SK-N-MC (cell line): ENCODE measurements at regions not wholly inside any gene's neighbourhood (a gene's known extent, or its start where the extent isn't known, plus 50 kb on each side); places are given as distances from the start of the nearest gene placed in this dataset.
A peak's percentile ranks its signal among the peaks of the same experiment; 100 is the strongest.

ENCODE experiments used
- DNase-seq: peaks from one replicate; pipeline ENCODE4 v3.0.0-alpha.2; 2011; ENCODE audit warnings: low read depth, low spot score
- H3K27ac ChIP-seq: fragments of 200-600 bp; sonication (generic); 2 replicates; pipeline ENCODE4 v1.5.1; 2016; ENCODE audit warnings: mixed run types
- H3K36me3 ChIP-seq: fragments of 200-600 bp; sonication (generic); 2 replicates; pipeline ENCODE4 v1.6.1; 2017; ENCODE audit warnings: antibody characterized with exemption, low read length, mixed read lengths; ENCODE audit not compliant: insufficient read depth
- H3K4me3 ChIP-seq: fragments of 200-600 bp; sonication (generic); 2 replicates; pipeline ENCODE4 v1.5.1; 2016
- H3K9ac ChIP-seq: fragments of 200-600 bp; sonication (generic); 2 replicates; pipeline ENCODE4 v1.8.0; 2017; ENCODE audit warnings: mixed run types, mixed read lengths; ENCODE audit not compliant: insufficient read length
- H3K9me3 ChIP-seq: fragments of 200-600 bp; sonication (generic); 2 replicates; pipeline ENCODE4 v1.6.1; 2017; ENCODE audit warnings: low read depth, mild to moderate bottlenecking, antibody characterized with exemption, low read length, moderate library complexity, mixed read lengths
- EZH2 ChIP-seq: fragments of 200-600 bp; sonication (generic); IDR thresholded peaks from one replicate; pipeline ENCODE4 v1.6.1; 2017; ENCODE audit warnings: antibody characterized with exemption
- FOXP2 ChIP-seq: optimal IDR thresholded peaks from 2 replicates; pipeline ENCODE3; 2011; ENCODE audit warnings: mild to moderate bottlenecking, moderate library complexity; ENCODE audit not compliant: insufficient read depth; ENCODE audit errors: extremely low read length, control extremely low read depth
- POLR2AphosphoS5 ChIP-seq: IDR thresholded peaks from 2 replicates; pipeline ENCODE4 v1.6.1; 2012; ENCODE audit warnings: mild to moderate bottlenecking, low read depth, low read length, borderline replicate concordance

DNA sequence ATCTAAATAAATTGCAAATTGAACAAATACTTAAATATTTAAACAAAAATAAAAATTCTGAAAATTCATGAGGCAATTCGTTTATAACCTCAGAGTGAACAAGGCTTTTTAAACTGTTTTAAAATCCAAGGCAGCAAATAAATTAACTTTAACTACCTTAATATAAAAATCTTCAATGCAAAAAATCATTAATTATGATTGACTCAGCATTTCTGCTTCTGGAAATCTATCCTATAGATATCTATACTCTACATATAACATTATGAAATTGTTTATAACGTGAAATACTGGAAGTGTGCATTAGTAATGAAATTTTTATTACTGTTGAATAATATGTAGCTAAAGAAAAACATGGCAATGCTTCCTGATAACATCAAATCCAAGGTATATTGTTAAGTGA lies 92.4 kb downstream of the ADAMTS1 start:
- Histone ChIP-seq H3K9ac (no peak overlapping the region), H3K36me3 (no peaks in the 10 kb centered on the region), H3K27ac (no peak overlapping the region), H3K9me3 (no peaks in the 10 kb centered on the region), H3K4me3 (no peak overlapping the region)
- TF ChIP-seq POLR2AphosphoS5 (no peak), FOXP2 (no peak), EZH2 (no peak)
- no peak for DNase-seq

DNA sequence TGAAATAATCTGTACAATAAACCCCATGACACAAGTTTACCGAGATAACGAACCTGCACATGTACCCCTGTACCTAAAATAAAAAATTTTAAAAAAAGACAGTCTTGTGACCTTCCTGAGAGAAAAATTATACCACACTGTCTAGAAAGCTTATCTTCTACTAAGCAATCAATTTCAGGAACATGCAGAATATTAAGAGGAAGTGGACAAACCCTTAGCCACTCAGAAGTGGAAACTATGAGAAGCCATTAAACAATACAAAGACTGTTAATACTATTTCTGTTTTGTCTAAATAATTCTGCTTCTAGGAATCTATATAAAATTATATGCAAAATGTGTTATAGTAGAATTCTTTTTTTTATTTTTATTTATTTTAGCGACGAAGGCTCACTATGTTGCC lies 93.9 kb downstream of the ADAMTS1 start:
- Histone ChIP-seq H3K4me3 (no peak overlapping the region), H3K9me3 (no peaks in the 10 kb centered on the region), H3K9ac (no peak overlapping the region), H3K36me3 (no peaks in the 10 kb centered on the region), H3K27ac (no peak overlapping the region)
- TF ChIP-seq EZH2 (no peak), POLR2AphosphoS5 (no peak), FOXP2 (no peak)
- DNase-seq: no peak

DNA sequence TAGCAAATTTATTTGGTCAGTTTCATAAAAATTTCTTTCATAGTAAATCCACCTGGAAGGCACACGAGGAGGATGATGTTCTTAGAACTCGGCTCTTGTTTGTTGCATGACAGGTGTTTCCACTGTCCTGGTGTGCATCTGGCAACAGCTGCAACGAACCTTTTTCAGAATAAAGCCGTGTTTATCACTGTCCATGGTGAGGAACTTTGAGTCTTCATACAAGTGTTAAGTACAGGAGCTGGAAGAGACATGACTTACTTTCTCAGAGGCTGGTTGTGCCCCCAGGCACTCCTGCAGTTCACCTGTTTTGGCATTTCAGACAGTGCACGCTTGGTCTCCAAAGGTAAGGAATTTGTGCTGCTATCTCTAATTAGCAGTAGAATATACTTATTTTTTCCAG lies 97.1 kb downstream of the ADAMTS1 start:
- DNase-seq: no peak
- Histone ChIP-seq H3K9me3 (no peaks in the 10 kb centered on the region), H3K4me3 (no peak overlapping the region), H3K36me3 (no peaks in the 10 kb centered on the region), H3K27ac (no peak overlapping the region), H3K9ac (no peak overlapping the region)
- TF ChIP-seq EZH2 (no peak), FOXP2 (no peak), POLR2AphosphoS5 (no peak)

DNA sequence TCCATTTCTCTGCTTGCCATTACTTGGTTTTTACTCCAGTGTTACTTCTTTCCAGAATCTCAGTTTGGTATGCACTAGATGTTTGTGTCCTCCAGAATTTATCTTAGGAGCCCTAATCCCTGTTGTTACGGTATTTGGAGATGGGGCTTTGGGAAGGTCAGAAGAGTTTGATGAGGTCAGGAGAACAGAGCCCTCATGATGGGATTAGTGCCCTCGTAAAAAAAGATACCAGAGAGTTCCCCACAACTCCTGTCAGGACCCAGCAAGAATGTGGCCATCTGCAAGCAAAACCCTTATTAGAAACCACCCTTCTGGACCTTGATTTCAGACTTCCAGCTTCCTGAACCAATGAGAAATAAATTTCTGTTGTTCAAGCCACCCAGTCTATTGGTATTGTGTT lies 98.0 kb downstream of the ADAMTS1 start:
- Histone ChIP-seq H3K9ac (no peak overlapping the region), H3K27ac (no peak overlapping the region), H3K9me3 (no peaks in the 10 kb centered on the region), H3K4me3 (no peak overlapping the region), H3K36me3 (no peaks in the 10 kb centered on the region)
- no peak for DNase-seq
- TF ChIP-seq EZH2 (no peak), POLR2AphosphoS5 (no peak), FOXP2 (no peak)

DNA sequence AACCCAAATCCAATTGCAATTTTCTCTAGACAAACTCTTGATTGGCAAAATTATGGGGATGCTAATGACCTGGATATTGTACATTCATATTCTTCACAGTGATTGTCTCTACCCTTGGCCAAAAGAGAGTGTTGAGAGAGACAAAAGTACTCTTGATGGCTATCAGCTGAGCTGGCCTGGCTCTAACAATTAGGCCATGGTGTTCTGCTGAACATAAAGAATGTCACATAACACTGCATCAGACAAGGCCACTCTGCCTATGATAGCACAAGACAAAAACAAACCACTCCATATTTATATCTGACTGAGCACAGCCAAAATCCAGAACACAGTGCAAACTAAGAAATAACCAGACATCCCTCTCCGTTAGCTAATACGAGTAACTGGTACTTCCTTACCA lies 101.7 kb downstream of the ADAMTS1 start:
- TF ChIP-seq POLR2AphosphoS5: no peak
- no peak for TF ChIP-seq FOXP2
- TF ChIP-seq EZH2: no peak
- no peak for DNase-seq
- Histone ChIP-seq H3K9me3 (no peaks in the 10 kb centered on the region), H3K4me3 (no peak overlapping the region), H3K36me3 (no peaks in the 10 kb centered on the region), H3K9ac (no peak overlapping the region), H3K27ac (no peak overlapping the region)

DNA sequence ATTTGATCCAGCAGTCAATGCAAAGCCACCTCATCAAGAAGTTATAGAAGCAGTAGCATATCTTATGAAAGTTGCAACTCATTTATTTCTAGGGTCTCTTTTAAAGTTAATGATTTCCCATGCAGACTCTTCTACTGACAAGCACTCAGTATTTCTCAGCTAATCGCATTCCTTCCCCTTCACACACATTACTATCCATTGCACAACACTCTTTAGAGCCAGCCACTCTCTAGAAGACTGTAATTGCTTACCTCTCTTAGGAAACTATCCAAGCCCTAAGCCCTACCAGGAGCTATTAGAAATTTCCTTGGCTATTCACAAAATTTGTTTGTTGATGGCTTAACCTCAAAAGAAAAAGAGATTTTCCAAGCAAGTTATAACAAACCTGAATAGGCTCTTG lies 106.0 kb downstream of the ADAMTS1 start:
- Histone ChIP-seq H3K9me3 (no peaks in the 10 kb centered on the region), H3K9ac (no peak overlapping the region), H3K27ac (no peak overlapping the region), H3K4me3 (no peak overlapping the region), H3K36me3 (no peaks in the 10 kb centered on the region)
- TF ChIP-seq POLR2AphosphoS5 (no peak), EZH2 (no peak), FOXP2 (no peak)
- DNase-seq: peak; percentile 51

DNA sequence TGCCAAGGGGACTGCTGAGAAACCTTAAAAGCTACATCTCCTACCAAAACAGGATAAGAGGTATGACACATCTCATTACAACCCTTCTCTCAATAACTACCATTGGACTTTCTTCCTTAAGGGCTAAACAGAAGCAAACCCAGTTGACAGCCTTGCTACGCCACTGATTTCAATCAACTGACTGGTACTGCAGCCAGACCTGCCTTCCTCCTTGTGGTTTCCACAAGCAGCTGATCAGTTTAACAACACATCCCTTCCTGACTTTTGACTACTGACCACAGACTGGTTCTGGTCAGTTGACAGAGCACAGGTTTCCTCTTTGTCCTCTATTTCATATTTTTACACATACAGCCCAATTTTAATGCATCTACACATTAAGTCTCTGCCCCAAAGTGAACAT lies 108.8 kb downstream of the ADAMTS1 start:
- no peaks in the 10 kb centered on the region for H3K9me3 ChIP-seq
- TF ChIP-seq POLR2AphosphoS5 (no peak), EZH2 (no peak), FOXP2 (no peak)
- no peak overlapping the region for H3K27ac ChIP-seq
- H3K36me3 ChIP-seq: no peaks in the 10 kb centered on the region
- no peak for DNase-seq
- H3K4me3 ChIP-seq: no peak overlapping the region
- no peak overlapping the region for H3K9ac ChIP-seq

DNA sequence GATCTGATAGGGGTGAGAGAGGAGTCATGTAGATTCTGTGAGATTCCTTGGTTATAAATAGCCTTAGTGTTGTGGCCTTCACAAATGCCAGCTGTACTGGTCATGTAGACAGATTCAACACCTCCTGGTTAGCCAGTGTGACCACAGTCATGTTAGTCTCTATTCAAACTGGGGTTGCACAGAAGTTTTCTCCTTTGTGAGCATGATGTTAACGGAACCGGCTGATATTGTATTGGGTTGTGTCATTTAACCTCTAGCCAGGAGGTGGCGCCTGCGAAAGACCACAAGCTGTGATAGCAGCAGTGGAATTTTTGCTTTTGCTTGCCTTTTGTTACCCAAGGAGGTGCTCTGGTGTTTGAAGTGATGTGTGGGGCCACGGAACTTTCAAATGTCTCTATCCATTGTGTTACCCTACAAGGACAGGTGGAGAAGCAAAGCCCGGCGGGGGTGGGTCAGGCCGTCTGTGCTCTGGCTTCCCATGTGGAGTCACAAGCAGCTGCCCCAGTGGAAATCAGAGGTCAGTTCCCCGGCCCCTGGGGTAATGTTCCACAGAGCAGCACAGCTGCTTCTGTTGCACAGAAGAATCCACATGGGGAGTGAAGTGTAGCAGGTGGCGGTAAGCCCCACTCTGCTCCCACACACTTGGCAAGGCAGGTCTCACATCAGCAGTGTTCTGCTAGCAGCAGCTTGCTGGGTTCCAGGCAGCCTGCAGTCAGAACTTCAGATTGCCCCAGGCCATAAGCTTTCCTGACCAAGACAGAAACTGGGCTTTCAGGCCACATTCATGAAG lies 112.6 kb downstream of the ADAMTS1 start:
- no peak overlapping the region for H3K4me3 ChIP-seq
- H3K27ac ChIP-seq: no peak overlapping the region
- no peaks in the 10 kb centered on the region for H3K9me3 ChIP-seq
- no peaks in the 10 kb centered on the region for H3K36me3 ChIP-seq
- TF ChIP-seq EZH2 (no peak), FOXP2 (no peak), POLR2AphosphoS5 (no peak)
- DNase-seq: no peak
- H3K9ac ChIP-seq: no peak overlapping the region

DNA sequence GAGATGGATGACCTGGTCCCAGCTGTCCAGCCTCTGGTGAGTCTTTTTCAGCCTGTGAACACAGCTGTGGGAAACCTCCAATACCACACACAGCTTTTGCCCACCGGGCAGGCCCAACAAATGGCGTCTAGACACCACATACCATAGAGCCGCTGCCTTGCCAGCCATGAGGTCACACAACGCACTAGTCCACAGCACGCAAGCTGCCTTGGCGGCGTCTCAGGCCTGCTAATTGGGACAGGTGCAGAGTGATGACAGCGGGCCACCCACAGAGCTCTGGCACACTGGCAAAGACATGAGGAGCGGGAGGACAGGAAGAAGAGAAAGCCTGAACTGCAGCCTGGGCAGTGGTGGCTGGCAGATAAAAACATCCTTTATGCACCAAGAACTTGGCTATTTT lies 125.5 kb downstream of the ADAMTS1 start:
- no peaks in the 10 kb centered on the region; the same call in 1 of the 2 replicates for H3K9me3 ChIP-seq
- H3K36me3 ChIP-seq: no peaks in the 10 kb centered on the region
- no peak for TF ChIP-seq POLR2AphosphoS5
- DNase-seq: no peak
- H3K27ac ChIP-seq: no peak overlapping the region
- no peak overlapping the region for H3K9ac ChIP-seq
- no peak overlapping the region for H3K4me3 ChIP-seq
